Left lung (tissue), 4 donors: ENCODE measurements at regions not wholly inside any gene's neighbourhood (a gene's known extent, or its start where the extent isn't known, plus 50 kb on each side); places are given as distances from the start of the nearest gene placed in this dataset.

Source experiments
- ATAC-seq: fragments of 200-7000 bp; cut with Tn5 transposase; one replicate; pipeline ENCODE4 v1.9.1; 2020; ENCODE audit warnings: moderate library complexity
- DNase-seq, 4 donors: peaks; one replicate each; pipeline ENCODE4 v3.0.0-alpha.2; 2013 to 2020
- H3K27ac ChIP-seq, 2 donors: fragments of 200-600 bp; sonication (generic) in 1 of 2; one replicate each; pipeline versions ENCODE4 v1.5.0 to v1.8.0; 2020 to 2021
- H3K27me3 ChIP-seq, 2 donors: fragments of 200-600 bp; sonication (generic) in 1 of 2; one replicate each; pipeline versions ENCODE4 v1.5.0 to v1.8.0; 2020 to 2021
- H3K36me3 ChIP-seq, 2 donors: fragments of 200-600 bp; sonication (generic) in 1 of 2; one replicate each; pipeline versions ENCODE4 v1.5.0 to v1.8.0; 2020 to 2021
- H3K4me1 ChIP-seq, 2 donors: fragments of 200-600 bp; one replicate each; pipeline ENCODE4 v1.8.0; 2021
- H3K4me3 ChIP-seq, 2 donors: fragments of 200-600 bp; sonication (generic) in 1 of 2; one replicate each; pipeline versions ENCODE4 v1.5.0 to v1.8.0; 2020 to 2021; ENCODE audit warnings: mild to moderate bottlenecking in 1 of 2
- H3K9me3 ChIP-seq, 2 donors: fragments of 200-600 bp; sonication (generic) in 1 of 2; one replicate each; pipeline versions ENCODE4 v1.5.0 to v1.8.0; 2020 to 2021
- intact Hi-C, 2 donors: fragments of 100-400 bp; cut with DNase I; formaldehyde crosslinking; loops; one replicate each; pipeline versions ENCODE4 v1.11.2 to v1.14.2; 2022
- TF ChIP-seq, protein P1 (sequence below), 2 donors: fragments of 200-600 bp; sonication (generic) in 1 of 2; IDR thresholded peaks; one replicate each; pipeline versions ENCODE4 v1.5.0 to v1.8.0; 2021; ENCODE audit warnings: antibody characterized with exemption in 2 of 2
- donor health status: DM: no; HTN: yes; CAD: no.
- donor health status: DM: no; HTN: no; CAD: no.

DNA sequence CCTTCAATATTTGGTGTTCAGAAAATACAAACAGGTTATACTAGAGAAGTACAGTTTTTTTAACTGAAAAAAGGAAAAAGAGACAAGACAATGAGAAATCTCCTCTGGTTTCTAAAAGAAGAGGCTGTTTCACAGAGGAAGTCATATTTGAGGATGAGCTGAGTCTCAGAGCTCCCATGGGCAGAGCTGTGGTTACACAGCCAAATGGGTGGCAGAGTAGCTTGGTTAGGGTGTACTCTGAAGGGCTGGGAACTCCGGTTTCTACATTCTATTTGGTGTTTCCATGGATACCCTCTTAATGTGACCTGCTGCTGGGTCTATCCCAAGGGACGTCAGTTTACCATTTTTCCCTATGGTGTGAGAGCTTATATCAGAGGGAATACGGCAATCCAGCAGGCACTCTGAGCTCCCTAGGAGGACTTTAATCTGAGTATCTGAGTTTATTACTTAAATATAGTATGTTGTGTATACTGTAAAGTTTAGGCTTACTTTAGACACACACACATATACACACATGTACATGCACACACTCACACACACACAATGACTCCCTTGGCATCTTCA is 74.2 kb downstream of the CYRIA start:
- DNase-seq (no peak), ATAC-seq (no peak)
- intact Hi-C loops: no loop called here
- Histone ChIP-seq H3K36me3 (peaks cover 0 to 6% of the 10 kb centered on the region in 2 donors), H3K4me3 (no peak overlapping the region), H3K9me3 (no peaks in the 10 kb centered on the region), H3K4me1 (no peaks in the 10 kb centered on the region), H3K27me3 (no peaks in the 10 kb centered on the region), H3K27ac (no peak overlapping the region)
- TF ChIP-seq, protein P1, sequence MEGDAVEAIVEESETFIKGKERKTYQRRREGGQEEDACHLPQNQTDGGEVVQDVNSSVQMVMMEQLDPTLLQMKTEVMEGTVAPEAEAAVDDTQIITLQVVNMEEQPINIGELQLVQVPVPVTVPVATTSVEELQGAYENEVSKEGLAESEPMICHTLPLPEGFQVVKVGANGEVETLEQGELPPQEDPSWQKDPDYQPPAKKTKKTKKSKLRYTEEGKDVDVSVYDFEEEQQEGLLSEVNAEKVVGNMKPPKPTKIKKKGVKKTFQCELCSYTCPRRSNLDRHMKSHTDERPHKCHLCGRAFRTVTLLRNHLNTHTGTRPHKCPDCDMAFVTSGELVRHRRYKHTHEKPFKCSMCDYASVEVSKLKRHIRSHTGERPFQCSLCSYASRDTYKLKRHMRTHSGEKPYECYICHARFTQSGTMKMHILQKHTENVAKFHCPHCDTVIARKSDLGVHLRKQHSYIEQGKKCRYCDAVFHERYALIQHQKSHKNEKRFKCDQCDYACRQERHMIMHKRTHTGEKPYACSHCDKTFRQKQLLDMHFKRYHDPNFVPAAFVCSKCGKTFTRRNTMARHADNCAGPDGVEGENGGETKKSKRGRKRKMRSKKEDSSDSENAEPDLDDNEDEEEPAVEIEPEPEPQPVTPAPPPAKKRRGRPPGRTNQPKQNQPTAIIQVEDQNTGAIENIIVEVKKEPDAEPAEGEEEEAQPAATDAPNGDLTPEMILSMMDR (IDR thresholded peaks at IDR 0.05): no peak

DNA sequence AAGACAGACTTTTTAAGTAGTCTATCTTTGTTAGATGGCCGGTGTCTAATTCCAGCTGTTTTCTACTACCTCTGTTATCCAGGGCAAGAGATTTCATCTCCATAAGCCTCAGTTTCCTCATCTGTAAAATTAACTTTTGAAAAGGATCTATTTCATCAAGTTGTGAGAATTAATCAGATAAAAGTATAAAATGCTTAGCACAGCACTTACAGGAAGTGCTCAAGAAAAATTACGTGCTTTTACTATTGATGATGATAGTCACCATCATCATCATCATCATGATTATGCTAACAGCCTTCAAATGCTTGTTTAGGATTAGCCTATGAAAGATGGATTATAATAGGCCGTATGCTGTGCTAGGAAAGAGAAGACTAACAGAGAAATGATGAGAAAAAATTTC is 76.2 kb downstream of the CYRIA start:
- ATAC-seq (no peak), DNase-seq (no peak)
- peaks cover 0 to 16% of the 10 kb centered on the region in 2 donors for H3K4me1 ChIP-seq
- no peaks in the 10 kb centered on the region for H3K27me3 ChIP-seq
- H3K36me3 ChIP-seq: peaks cover 0 to 6% of the 10 kb centered on the region in 2 donors
- no peaks in the 10 kb centered on the region for H3K9me3 ChIP-seq
- TF ChIP-seq, protein P1 (IDR thresholded peaks at IDR 0.05): no peak
- H3K4me3 ChIP-seq: no peak overlapping the region
- intact Hi-C loops: no loop called here
- H3K27ac ChIP-seq: no peak overlapping the region

DNA sequence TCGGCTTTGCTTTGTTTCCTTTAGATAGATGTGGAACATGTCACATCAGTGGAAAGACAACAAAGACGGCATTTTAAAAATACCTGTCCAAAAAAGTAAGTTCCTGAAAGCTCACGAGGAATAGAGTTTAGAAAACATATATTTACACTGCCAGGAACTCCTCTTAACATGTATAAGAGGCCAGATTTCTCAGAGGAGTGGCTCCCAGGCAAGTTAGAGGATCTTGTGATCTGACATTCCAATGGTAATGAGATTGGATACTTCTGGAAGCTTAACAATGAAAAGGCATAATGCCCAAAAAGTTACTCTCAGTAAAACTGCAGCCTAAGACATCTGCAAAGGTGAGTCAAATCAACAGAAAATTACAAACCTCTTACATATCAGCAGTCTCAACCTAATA is 77.1 kb downstream of the CYRIA start:
- Histone ChIP-seq H3K27ac (peak overlapping the region in 1 of 2 donors; percentile 16), H3K36me3 (peaks cover 0 to 6% of the 10 kb centered on the region in 2 donors), H3K9me3 (no peaks in the 10 kb centered on the region), H3K4me3 (no peak overlapping the region), H3K27me3 (no peaks in the 10 kb centered on the region), H3K4me1 (peaks cover 0 to 23% of the 10 kb centered on the region in 2 donors)
- intact Hi-C loops: no loop called here
- peak; percentile 77 for ATAC-seq
- DNase-seq: no peak
- TF ChIP-seq, protein P1 (IDR thresholded peaks at IDR 0.05): no peak

DNA sequence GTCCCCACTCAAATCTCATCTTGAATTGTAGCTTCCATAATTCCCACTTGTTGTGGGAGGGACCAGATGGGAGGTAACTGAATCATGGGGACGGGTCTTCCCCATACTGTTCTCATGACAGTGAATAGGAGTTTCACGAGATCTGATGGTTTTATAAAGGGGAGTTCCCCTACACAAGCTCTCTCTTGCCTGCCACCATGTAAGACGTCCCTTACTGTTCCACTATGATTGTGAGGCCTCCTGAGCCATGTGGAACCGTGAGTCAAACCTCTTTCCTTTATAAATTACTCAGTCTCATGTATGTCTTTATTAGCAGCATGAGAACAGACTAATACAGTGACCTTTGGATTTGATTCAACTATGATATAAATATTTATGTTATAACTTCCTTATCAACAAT is 78.0 kb downstream of the CYRIA start:
- Histone ChIP-seq H3K9me3 (no peaks in the 10 kb centered on the region), H3K27me3 (no peaks in the 10 kb centered on the region), H3K36me3 (peaks cover 0 to 6% of the 10 kb centered on the region in 2 donors), H3K4me3 (no peak overlapping the region), H3K4me1 (peaks cover 0 to 23% of the 10 kb centered on the region in 2 donors), H3K27ac (no peak overlapping the region)
- ATAC-seq (no peak), DNase-seq (no peak)
- intact Hi-C loops: no loop called here
- TF ChIP-seq, protein P1 (IDR thresholded peaks at IDR 0.05): no peak

DNA sequence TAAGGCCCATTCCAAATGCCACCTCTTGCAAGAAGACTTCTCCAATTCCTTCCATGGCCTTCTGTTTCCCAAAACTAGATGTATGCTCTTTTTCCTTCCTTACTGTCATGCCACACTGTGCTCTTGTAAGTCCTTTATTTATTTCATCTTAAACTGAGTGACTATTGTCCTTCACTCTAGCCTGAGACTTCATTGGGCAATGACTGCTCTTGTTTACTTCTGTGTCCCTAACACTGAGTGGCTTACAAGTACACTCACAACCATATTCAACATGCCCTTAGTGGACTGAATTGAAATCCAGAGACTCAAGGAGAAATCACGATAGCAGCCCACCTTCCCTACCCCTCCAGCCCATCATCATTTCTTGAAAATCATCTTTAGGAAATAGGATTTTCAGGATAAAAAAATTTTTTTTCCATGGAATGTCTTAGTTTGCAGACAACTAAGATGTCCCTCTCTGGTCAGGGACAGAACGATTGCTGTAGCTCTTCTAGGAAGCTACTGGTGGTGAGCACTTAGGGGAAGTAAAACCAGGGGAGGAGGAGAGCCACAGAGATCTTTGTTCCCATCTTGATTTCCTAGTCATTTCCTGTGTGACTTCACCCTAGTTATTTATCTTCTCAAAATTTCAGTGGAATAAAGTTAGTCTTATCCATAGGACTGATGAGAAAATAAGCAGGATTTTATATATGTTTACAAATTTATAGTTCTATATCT is 80.7 kb downstream of the CYRIA start:
- Histone ChIP-seq H3K27ac (peak overlapping the region in 1 of 2 donors; percentile 20), H3K27me3 (no peaks in the 10 kb centered on the region), H3K4me3 (no peak overlapping the region), H3K4me1 (peaks cover 0 to 23% of the 10 kb centered on the region in 2 donors), H3K36me3 (peaks cover 0 to 6% of the 10 kb centered on the region in 2 donors), H3K9me3 (no peaks in the 10 kb centered on the region)
- TF ChIP-seq, protein P1 (IDR thresholded peaks at IDR 0.05): no peak
- intact Hi-C loops: no loop called here
- DNase-seq: no peak
- peak; percentile 86 for ATAC-seq
